PC-9 (cell line): ENCODE measurements at regions not wholly inside any gene's neighbourhood (a gene's known extent, or its start where the extent isn't known, plus 50 kb on each side); places are given as distances from the start of the nearest gene placed in this dataset.

Source experiments
- EZH2 ChIP-seq: fragments of 200-600 bp; sonication (generic); IDR thresholded peaks from 2 replicates; pipeline ENCODE4 v1.8.0; 2017; ENCODE audit warnings: antibody characterized with exemption, low read depth
- TF ChIP-seq, protein P1 (sequence below): fragments of 200-600 bp; sonication (generic); conservative IDR thresholded peaks from 2 replicates; pipeline ENCODE4 v1.6.1; 2017; ENCODE audit warnings: mixed run types, antibody characterized with exemption, mild to moderate bottlenecking, moderate library complexity

DNA sequence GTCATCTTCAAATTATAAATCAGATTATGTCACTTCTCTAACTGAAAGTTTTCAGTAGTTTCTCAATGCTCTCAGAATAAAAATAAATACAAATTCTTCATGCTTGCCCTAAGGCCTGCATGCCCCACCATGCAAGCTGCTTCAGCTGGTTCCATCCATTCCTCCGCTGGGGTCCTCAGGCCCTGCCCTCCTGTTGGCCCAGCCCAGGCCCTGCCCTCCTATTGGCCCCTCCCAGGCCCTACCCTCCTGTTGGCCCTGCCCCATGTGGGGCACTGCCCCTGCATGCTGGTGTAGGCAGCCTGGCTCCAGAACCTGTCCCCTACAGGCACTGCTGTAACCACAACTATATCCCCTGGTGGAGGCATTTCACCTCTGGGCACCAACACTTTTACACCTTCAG lies 109.3 kb upstream of the TCERG1L start:
- TF ChIP-seq, protein P1, sequence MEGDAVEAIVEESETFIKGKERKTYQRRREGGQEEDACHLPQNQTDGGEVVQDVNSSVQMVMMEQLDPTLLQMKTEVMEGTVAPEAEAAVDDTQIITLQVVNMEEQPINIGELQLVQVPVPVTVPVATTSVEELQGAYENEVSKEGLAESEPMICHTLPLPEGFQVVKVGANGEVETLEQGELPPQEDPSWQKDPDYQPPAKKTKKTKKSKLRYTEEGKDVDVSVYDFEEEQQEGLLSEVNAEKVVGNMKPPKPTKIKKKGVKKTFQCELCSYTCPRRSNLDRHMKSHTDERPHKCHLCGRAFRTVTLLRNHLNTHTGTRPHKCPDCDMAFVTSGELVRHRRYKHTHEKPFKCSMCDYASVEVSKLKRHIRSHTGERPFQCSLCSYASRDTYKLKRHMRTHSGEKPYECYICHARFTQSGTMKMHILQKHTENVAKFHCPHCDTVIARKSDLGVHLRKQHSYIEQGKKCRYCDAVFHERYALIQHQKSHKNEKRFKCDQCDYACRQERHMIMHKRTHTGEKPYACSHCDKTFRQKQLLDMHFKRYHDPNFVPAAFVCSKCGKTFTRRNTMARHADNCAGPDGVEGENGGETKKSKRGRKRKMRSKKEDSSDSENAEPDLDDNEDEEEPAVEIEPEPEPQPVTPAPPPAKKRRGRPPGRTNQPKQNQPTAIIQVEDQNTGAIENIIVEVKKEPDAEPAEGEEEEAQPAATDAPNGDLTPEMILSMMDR, result no peak
- TF ChIP-seq EZH2, result no peak
